Panc1 (cell line): ENCODE measurements at regions not wholly inside any gene's neighbourhood (a gene's known extent, or its start where the extent isn't known, plus 50 kb on each side); places are given as distances from the start of the nearest gene placed in this dataset.

Experiments
- POLR2AphosphoS5 ChIP-seq: IDR thresholded peaks from 2 replicates; pipeline ENCODE4 v1.6.1; 2012; ENCODE audit warnings: mild to moderate bottlenecking, low read depth, low read length, moderate library complexity
- SIN3A ChIP-seq: IDR thresholded peaks from 2 replicates; pipeline ENCODE4 v1.6.1; 2012; ENCODE audit warnings: low read depth, mild to moderate bottlenecking, low read length, moderate library complexity, borderline replicate concordance; ENCODE audit not compliant: insufficient read depth
- TCF7L2 ChIP-seq: IDR thresholded peaks from 2 replicates; pipeline ENCODE4 v1.6.1; 2011; ENCODE audit warnings: mild to moderate bottlenecking, low read depth, low read length, inconsistent platforms
- TF ChIP-seq, protein P1 (sequence below): fragments of 450-650 bp; IDR thresholded peaks from 2 replicates; pipeline ENCODE4 v1.5.1; 2017; ENCODE audit warnings: mild to moderate bottlenecking

DNA sequence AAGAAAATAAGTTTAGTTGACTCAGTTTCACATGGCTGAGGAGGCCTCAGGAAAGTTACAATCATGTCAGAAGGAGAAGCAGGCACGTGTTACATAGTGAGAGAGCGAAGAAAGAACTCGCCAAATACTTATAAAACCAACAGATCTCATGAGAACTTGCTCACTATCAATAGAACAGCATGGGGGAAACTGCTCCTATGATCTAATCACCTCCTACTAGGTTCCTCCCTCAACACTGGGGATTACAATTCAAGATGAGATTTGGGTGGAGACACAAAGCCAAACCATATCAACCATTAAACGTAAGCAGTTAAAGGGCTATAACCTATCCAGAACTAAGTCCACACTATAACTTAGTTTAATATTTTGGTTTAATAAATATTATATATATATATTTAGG lies 113.8 kb upstream of the ADGRL3 start:
- no peak for TF ChIP-seq POLR2AphosphoS5
- TF ChIP-seq TCF7L2 = no peak
- no peak for TF ChIP-seq SIN3A
- TF ChIP-seq, protein P1, sequence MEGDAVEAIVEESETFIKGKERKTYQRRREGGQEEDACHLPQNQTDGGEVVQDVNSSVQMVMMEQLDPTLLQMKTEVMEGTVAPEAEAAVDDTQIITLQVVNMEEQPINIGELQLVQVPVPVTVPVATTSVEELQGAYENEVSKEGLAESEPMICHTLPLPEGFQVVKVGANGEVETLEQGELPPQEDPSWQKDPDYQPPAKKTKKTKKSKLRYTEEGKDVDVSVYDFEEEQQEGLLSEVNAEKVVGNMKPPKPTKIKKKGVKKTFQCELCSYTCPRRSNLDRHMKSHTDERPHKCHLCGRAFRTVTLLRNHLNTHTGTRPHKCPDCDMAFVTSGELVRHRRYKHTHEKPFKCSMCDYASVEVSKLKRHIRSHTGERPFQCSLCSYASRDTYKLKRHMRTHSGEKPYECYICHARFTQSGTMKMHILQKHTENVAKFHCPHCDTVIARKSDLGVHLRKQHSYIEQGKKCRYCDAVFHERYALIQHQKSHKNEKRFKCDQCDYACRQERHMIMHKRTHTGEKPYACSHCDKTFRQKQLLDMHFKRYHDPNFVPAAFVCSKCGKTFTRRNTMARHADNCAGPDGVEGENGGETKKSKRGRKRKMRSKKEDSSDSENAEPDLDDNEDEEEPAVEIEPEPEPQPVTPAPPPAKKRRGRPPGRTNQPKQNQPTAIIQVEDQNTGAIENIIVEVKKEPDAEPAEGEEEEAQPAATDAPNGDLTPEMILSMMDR = no peak
